OCI-M1 (cell line): ENCODE measurements at regions not wholly inside any gene's neighbourhood (a gene's known extent, or its start where the extent isn't known, plus 50 kb on each side); places are given as distances from the start of the nearest gene placed in this dataset.
"Not testable (repeated sequence)": the region's sequence is repeated elsewhere in the genome, so short reads cannot be mapped to it uniquely, and the experiment has no call there.

Experiments used
- DNase-seq: peaks from one replicate; lab custom pipeline; 2025; lab: John Stamatoyannopoulos, UW

- no peak for DNase-seq
Observed at GRCh38 chr12:126434412-126434985, 1369.3 kb downstream of the AACS start.

DNA sequence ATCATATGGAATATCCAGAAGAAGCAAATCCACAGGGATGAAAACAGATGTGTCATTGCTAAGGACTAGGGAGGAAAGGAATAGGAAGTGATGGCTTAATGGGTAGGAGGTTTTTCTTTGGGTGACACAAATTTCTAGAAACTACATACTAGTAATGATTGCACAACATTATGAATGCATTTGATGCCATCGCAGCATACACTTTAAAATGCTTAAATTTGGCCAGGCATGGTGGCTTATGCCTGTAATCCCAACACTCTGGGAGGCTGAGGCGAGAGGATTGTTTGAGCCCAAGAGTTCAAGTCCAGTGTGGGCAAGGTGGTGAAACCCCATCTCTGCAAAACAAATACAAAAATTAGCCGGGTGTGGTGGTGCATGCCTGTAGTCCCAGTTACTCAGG lies 1370.8 kb downstream of the AACS start:
- DNase-seq, result no peak

DNA sequence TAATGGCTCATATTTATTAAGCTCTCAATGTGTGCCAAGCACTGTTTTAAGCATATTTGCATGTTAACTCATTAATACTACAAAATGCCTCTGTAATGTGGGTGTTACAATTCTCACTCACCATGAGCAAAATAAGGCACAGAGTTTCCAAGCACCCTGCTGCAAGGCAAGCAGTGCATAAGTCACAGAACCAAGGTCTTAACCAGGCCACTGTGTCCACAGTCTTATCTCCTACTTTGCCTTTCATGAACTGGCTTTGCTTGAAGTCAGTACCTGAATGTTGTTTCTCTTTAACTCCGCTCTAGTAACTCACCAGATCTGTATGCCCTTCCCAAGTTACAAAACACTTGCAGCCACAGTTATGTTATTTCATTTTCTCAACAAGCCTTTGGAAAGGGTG lies 1372.7 kb downstream of the AACS start:
- no peak for DNase-seq

- peak; percentile 4 for DNase-seq
Observed at GRCh38 chr12:126443977-126444376, 1378.7 kb downstream of the AACS start.

- no peak for DNase-seq
Observed at GRCh38 chr12:126447346-126447745, 1382.1 kb downstream of the AACS start.

DNA sequence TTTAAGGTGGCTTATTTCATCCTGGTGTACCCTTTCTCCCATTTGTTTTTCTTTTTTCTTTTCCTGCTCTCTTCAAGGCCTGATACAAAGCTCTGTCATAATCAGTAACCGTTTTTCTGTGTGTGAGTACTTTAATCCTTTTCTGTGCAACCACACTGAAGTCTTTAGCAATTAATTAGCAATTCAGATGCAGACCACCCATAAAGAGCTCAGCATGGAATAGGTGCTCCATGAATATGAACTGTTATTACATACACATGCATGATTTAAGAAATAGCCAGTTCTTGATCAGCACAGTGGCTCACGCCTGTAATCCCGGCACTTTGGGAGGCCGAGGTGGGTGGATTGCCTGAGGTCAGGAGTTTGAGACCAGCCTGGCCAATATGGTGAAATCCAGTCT lies 1386.6 kb downstream of the AACS start:
- DNase-seq, result no peak

- not testable (repeated sequence) for DNase-seq
Observed at GRCh38 chr12:126452686-126453085, 1387.5 kb downstream of the AACS start.

DNA sequence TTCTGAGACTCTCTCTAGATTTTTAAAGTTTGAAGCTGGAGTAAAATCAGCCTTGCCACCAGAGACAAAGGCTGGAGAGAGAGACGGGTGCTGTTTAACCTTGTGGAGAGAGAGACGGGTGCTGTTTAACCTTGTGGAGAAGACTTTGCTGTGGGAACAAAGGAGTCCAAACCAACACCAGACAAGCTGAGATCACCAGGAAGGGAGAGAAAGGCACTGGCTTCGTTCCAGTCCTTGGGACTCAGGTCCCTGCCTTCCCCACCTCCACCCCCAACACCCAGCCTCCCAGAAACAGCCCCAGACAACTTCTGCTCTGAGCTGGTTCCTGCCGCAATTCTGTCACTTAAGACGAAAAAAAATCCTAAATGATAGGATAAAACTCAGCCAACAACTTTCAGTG lies 1389.3 kb downstream of the AACS start:
- DNase-seq, result no peak

DNA sequence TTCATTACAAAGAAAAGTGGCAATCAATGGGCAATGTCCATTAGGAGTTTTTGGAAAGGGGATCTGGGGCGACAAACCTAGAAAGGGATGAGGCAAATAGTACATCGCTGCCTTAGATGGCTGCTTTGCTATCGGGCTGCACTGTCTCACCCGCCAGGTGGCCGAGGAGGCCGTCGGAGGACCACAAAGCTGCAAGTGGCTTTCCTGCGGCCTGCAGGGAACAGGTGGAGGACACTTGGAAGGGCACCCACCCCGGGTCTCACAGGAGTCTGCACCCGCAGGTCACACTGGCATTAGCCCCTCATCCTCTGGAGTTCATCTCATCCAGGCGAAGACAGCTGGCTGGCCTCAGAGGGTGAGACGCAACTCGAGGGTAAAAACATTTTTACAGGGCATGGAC lies 1392.5 kb downstream of the AACS start:
- no peak for DNase-seq

GRCh38 chr12:126464153-126464552 lies 1398.9 kb downstream of the AACS start:
- DNase-seq, result no peak

DNA sequence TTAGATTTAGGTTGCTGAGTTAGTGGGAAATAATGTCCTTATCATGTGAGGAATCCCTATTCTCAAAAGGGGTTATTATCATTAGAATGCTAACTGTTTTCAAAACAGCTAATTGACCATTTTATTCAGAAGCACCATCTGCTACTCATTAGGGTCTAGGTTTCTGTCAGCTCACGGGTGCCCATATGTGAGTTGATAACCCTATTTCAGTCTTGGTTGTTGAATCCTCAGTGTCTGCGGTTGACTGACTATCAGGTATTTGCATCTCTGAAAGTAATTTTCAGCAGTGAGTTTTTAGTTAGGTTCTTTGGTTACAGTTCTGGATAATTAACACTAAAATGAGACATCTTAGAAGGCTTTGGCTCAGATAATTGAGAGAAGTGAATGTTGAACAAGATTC lies 1404.0 kb downstream of the AACS start:
- DNase-seq, result no peak

GRCh38 chr12:126474703-126475102 lies 1409.5 kb downstream of the AACS start:
- no peak for DNase-seq

- no peak for DNase-seq
Observed at GRCh38 chr12:126480451-126480850, 1415.2 kb downstream of the AACS start.

- no peak for DNase-seq
Observed at GRCh38 chr12:126481688-126482087, 1416.5 kb downstream of the AACS start.

DNA sequence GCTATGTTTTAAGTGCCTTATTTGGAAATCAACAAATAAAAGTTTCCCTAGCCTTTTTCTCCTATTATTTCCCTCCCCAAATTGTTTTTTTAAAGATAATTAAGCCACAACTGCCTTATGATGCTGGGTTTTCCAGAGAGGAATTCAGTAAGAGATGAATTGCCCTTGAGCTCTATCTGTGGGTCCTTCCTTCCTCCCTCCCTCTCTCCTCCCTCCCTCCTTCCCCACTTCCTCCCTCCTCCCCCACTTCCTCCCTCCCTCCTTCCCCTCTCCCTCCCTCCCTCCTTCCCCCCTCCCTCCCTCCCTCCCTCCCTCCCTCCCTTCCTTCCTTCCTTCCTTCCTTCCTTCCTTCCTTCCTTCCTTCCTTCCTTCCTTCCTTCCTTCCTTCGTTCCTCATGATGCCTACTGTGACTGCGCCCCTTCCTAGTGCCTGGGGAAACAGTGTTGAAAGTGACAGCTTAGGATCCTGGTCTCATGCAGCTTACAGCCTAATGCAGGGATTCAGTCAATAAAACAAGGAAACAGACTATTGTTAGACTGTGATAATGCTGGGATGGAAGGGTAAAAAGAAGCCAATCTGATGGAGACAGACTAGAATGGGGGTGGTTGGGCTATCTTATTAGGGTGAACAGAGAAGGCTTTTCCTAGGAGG lies 1417.1 kb downstream of the AACS start:
- DNase-seq, result no peak

GRCh38 chr12:126483145-126484068 lies 1418.2 kb downstream of the AACS start:
- DNase-seq, result no peak

DNA sequence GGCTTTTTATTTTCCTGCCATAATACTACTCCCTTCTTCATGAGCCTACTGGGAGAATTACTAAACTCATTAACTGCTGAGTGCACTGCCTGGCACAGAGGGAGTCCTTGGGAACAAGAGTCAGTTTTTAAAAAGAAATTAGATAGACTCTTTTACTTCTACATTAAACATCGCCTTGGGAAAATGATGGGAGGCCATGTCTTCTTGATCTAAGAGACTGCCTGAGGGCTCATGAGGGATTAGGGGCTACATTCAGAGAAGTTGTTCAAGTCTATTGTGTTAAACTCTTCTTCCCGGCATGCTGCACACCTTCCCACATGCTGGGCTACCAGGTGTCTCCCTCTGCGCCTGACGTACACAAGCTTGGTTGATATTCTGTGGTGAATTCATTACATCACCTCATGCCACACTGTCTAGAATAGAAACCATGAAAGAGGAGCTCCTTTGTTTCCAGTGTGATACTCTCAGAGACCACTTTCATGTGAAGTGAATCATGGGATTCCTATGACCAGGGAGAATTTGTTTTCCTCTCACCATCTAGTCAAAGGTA lies 1422.3 kb downstream of the AACS start:
- DNase-seq, result no peak

DNA sequence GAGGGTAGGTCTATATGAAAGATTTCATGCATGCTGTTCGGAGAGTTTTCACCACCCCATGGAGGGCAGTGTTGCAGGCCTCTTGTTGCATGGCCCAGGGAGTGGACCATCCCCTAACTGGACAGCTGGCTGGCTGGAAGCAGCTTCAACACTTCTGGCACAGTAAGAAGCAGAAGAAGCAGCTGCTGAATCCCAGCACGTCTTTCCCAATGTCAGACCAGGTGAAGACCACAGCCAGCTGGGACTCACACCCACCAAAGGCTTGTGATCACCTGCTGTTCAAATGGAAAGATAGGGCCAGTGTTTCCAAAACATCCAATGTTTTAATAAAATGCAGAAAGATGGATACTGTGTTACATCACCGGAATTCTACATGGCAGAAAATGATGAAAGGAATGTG lies 1423.6 kb downstream of the AACS start:
- DNase-seq, result no peak

DNA sequence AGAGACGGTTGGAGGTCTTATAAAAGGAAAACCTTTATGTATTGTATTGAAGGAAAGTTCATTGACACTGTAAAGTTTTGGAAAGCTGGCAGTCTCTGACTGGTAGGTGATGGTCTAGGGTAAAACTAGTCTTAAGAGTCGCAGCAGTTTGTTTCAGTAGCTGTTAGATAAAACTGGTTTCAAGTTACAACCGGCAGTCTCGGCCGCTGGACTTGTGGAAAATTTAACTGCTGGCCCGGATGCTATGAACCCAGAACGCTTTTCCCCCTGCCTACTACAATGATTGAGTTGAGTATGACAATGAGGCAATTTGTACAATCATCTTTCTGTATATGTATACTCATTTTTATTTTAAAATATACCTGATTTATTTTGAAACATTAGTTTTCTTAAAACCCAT lies 1426.9 kb downstream of the AACS start:
- peak; percentile 58 for DNase-seq

DNA sequence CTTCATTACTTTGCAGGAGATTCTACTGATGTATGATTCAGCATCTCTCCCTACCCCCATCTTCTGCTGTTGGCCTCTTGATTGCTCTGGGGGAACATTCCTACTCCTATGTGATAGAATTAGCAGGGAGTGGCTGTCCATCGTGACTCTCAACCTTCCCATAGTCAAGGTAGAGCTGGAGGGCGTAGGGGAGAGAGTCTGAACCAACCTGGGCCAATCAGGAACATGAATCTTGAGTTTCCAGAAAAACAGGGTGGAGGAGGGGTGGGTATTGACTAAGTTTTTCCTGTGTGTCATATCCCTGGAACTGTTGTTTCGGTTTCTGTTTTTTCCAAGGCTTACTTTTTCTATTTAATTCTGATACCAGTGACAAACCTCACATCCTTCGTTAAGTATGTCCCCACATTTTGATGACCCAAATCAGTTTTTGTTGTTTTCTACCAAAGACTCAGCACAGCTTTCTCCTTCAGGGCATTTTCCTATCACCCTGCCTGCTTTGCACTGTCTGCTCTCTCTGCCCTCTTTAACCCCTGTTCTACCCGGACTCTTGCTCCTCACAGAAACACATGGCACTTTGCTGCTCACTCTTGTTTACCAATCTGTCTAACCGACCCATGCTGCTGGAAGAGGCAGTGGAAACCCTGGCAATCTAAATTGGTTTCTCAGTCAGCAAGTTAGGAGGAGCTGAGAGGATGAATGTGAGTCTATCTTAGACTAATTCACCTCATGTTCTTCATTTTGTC lies 1428.3 kb downstream of the AACS start:
- peak; percentile 43 for DNase-seq

DNA sequence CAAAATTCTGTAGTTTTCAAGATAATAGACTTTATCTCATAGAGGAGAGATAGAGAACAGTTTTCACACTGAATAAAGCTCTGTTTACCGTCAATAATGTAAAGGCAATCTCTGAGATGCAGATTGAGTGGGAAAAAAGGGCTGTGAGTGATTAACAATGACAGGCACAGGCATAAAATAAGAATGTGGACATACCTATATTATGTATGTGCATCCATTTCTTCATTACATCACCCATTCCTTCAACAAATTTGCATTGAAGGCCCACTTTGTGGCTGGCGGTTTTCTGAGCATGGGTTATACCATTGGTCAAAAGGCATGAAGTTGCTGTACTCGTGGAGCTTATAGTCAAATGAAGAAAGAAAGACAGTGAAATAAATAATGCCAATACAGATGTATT lies 1431.0 kb downstream of the AACS start:
- DNase-seq, result no peak
